MG63 (cell line): ENCODE measurements at regions not wholly inside any gene's neighbourhood (a gene's known extent, or its start where the extent isn't known, plus 50 kb on each side); places are given as distances from the start of the nearest gene placed in this dataset.

Experiments used
- DNase-seq: peaks from one replicate; pipeline ENCODE4 v3.0.0-alpha.2; 2020
- H3K27me3 ChIP-seq: fragments of 250-450 bp; sonication (Bioruptor Pico); 2 replicates; pipeline ENCODE4 v1.5.1; 2020; ENCODE audit warnings: mild to moderate bottlenecking, moderate library complexity
- H3K36me3 ChIP-seq: fragments of 250-450 bp; sonication (Bioruptor Pico); 2 replicates; pipeline ENCODE4 v1.5.1; 2020; ENCODE audit warnings: mild to moderate bottlenecking, moderate library complexity
- H3K4me3 ChIP-seq: fragments of 250-450 bp; sonication (Bioruptor Pico); 2 replicates; pipeline ENCODE4 v1.5.1; 2020; ENCODE audit warnings: mild to moderate bottlenecking, moderate library complexity
- H3K9me3 ChIP-seq: fragments of 250-450 bp; sonication (Bioruptor Pico); 2 replicates; pipeline ENCODE4 v1.5.1; 2020; ENCODE audit warnings: mild to moderate bottlenecking, moderate library complexity

GRCh38 chr9:88326936-88327335 lies 61.3 kb upstream of the SPIN1 start:
- no peak overlapping the region for H3K4me3 ChIP-seq
- no peaks in the 10 kb centered on the region for H3K36me3 ChIP-seq
- H3K27me3 ChIP-seq: no peaks in the 10 kb centered on the region
- DNase-seq: no peak
- H3K9me3 ChIP-seq: no peaks in the 10 kb centered on the region

GRCh38 chr9:88326015-88326414 lies 62.2 kb upstream of the SPIN1 start:
- H3K4me3 ChIP-seq: no peak overlapping the region
- no peaks in the 10 kb centered on the region for H3K36me3 ChIP-seq
- no peaks in the 10 kb centered on the region for H3K9me3 ChIP-seq
- H3K27me3 ChIP-seq: no peaks in the 10 kb centered on the region
- DNase-seq: no peak

- no peaks in the 10 kb centered on the region for H3K36me3 ChIP-seq
- no peaks in the 10 kb centered on the region for H3K27me3 ChIP-seq
- DNase-seq: no peak
- H3K4me3 ChIP-seq: no peak overlapping the region
- no peaks in the 10 kb centered on the region for H3K9me3 ChIP-seq
Measured at GRCh38 chr9:88322906-88323566, 65.2 kb upstream of the SPIN1 start.

- H3K36me3 ChIP-seq: no peaks in the 10 kb centered on the region
Measured at GRCh38 chr9:88321764-88322163, 66.5 kb upstream of the SPIN1 start.

GRCh38 chr9:88320748-88321415 lies 67.4 kb upstream of the SPIN1 start:
- no peaks in the 10 kb centered on the region for H3K27me3 ChIP-seq

More at GRCh38 chr9:88321764-88322163, 66.5 kb upstream of the SPIN1 start:
- H3K4me3 ChIP-seq: no peak overlapping the region
- H3K9me3 ChIP-seq: no peaks in the 10 kb centered on the region
- DNase-seq: no peak
- H3K27me3 ChIP-seq: no peaks in the 10 kb centered on the region

GRCh38 chr9:88319936-88320747 lies 68.1 kb upstream of the SPIN1 start:
- Histone ChIP-seq H3K4me3 (no peak overlapping the region), H3K9me3 (no peaks in the 10 kb centered on the region), H3K27me3 (no peaks in the 10 kb centered on the region), H3K36me3 (no peaks in the 10 kb centered on the region)
- no peak for DNase-seq

More at GRCh38 chr9:88320748-88321415, 67.4 kb upstream of the SPIN1 start:
- H3K36me3 ChIP-seq: no peaks in the 10 kb centered on the region
- H3K9me3 ChIP-seq: no peaks in the 10 kb centered on the region
- no peak for DNase-seq
- H3K4me3 ChIP-seq: no peak overlapping the region

GRCh38 chr9:88313364-88314220 lies 74.7 kb upstream of the SPIN1 start:
- DNase-seq: no peak
- H3K9me3 ChIP-seq: no peaks in the 10 kb centered on the region
- no peaks in the 10 kb centered on the region for H3K36me3 ChIP-seq
- no peaks in the 10 kb centered on the region for H3K27me3 ChIP-seq
- H3K4me3 ChIP-seq: no peak overlapping the region

GRCh38 chr9:88312517-88313103 lies 75.6 kb upstream of the SPIN1 start:
- H3K4me3 ChIP-seq: no peak overlapping the region
- no peaks in the 10 kb centered on the region for H3K27me3 ChIP-seq
- no peak for DNase-seq
- no peaks in the 10 kb centered on the region for H3K9me3 ChIP-seq
- H3K36me3 ChIP-seq: no peaks in the 10 kb centered on the region

GRCh38 chr9:88312045-88312444 lies 76.2 kb upstream of the SPIN1 start:
- no peaks in the 10 kb centered on the region for H3K9me3 ChIP-seq
- H3K27me3 ChIP-seq: no peaks in the 10 kb centered on the region
- no peak overlapping the region for H3K4me3 ChIP-seq
- DNase-seq: no peak
- H3K36me3 ChIP-seq: no peaks in the 10 kb centered on the region

GRCh38 chr9:88310310-88310980 lies 77.8 kb upstream of the SPIN1 start:
- no peaks in the 10 kb centered on the region for H3K9me3 ChIP-seq
- no peak for DNase-seq
- no peaks in the 10 kb centered on the region for H3K27me3 ChIP-seq
- H3K36me3 ChIP-seq: no peaks in the 10 kb centered on the region
- no peak overlapping the region for H3K4me3 ChIP-seq

GRCh38 chr9:88308831-88309560 lies 79.2 kb upstream of the SPIN1 start:
- Histone ChIP-seq H3K4me3 (no peak overlapping the region), H3K9me3 (no peaks in the 10 kb centered on the region), H3K36me3 (no peaks in the 10 kb centered on the region), H3K27me3 (no peaks in the 10 kb centered on the region)
- no peak for DNase-seq

GRCh38 chr9:88307136-88307535 lies 81.1 kb upstream of the SPIN1 start:
- Histone ChIP-seq H3K9me3 (no peaks in the 10 kb centered on the region), H3K4me3 (no peak overlapping the region), H3K36me3 (no peaks in the 10 kb centered on the region), H3K27me3 (no peaks in the 10 kb centered on the region)
- DNase-seq: no peak

- Histone ChIP-seq H3K4me3 (no peak overlapping the region), H3K27me3 (no peaks in the 10 kb centered on the region), H3K9me3 (0 out of 2 replicates have a peak, but pooled peaks cover 2% of the 10 kb centered on the region), H3K36me3 (no peaks in the 10 kb centered on the region)
- DNase-seq: no peak
Measured at GRCh38 chr9:88303721-88304451, 84.4 kb upstream of the SPIN1 start.

- DNase-seq: no peak
- Histone ChIP-seq H3K4me3 (no peak overlapping the region), H3K36me3 (no peaks in the 10 kb centered on the region), H3K9me3 (0 out of 2 replicates have a peak, but pooled peaks cover 2% of the 10 kb centered on the region), H3K27me3 (no peaks in the 10 kb centered on the region)
Measured at GRCh38 chr9:88302579-88303324, 85.5 kb upstream of the SPIN1 start.
